H1 (cell line): ENCODE measurements at regions not wholly inside any gene's neighbourhood (a gene's known extent, or its start where the extent isn't known, plus 50 kb on each side); places are given as distances from the start of the nearest gene placed in this dataset.

Source experiments
- CHD7 ChIP-seq: fragments of 300-600 bp; sonication (generic); IDR thresholded peaks from 2 replicates; pipeline ENCODE4 v1.7.1; 2012; ENCODE audit warnings: low read length, moderate library complexity, mild to moderate bottlenecking, inconsistent platforms; ENCODE audit not compliant: insufficient replicate concordance
- CTCF ChIP-seq, 3 experiments: IDR thresholded peaks; 1 replicate in 2 of 3; 2 replicates in 1 of 3; pipeline versions ENCODE4 v1.5.1 to v1.6.1; 2011; ENCODE audit warnings: low read length in 3 of 3, mild to moderate bottlenecking in 3 of 3, inconsistent platforms in 2 of 3, low read depth in 1 of 3, moderate library complexity in 1 of 3; ENCODE audit not compliant: insufficient read depth in 1 of 3; ENCODE audit errors: control extremely low read depth in 1 of 3

GRCh38 chr7:55730197-55730596 lies 132.4 kb downstream of the SEPTIN14 start (continued):
- TF ChIP-seq CHD7 (no peak), CTCF (IDR thresholded peaks at IDR 0.05; ENCODE audit: control extremely low read depth in 1 of 3, insufficient read depth in 1 of 3, low read depth in 1 of 3, low read length in 3 of 3) (no peak)
